ENCODE measurements at regions not wholly inside any gene's neighbourhood (a gene's known extent, or its start where the extent isn't known, plus 50 kb on each side); places are given as distances from the start of the nearest gene placed in this dataset.
A peak's percentile ranks its signal among the peaks of the same experiment; 100 is the strongest.

DNA sequence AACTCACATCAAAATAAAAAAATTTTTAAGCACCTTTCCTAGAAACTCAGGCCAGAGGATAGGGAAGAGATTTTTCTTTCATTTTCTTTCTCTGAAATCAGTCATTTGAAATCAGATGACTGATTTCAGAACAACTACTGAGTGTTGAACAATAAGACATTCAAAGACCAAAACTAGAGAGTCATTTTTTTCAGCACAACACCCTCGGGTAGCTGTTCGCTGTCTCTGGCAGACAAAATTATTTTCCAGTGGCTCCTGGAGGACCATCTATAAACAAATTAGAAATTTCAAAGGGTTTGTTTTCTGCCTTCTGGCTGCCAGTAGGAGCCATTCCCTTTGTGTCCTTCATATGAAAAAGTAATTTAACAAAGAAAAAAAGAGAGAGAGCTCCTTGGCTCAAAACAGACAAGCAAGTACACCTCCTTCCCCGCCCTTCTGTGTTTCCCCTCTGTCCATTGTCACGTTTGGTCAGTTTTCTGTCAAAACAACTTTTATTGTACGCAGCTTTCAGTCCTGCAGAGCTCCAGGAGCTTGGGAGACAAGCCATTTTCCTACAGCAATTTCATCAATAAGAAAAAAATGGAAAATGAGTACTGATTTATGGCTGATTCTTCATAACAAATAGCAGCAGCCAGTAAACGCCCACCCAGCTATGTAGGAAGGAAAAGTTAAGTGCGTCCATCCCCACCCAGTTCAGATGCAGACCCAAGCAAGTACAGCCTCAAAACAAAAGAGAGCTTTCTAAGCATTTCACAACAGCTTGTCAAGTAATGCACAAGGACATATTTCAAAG is 405.2 kb downstream of the ZNF608 start:
- no peak overlapping the region for H2AFZ ChIP-seq (ENCODE audit: low read length)
- no peaks in the 10 kb centered on the region for H4K20me1 ChIP-seq (ENCODE audit: control insufficient read depth, extremely low read depth, insufficient read depth, low read length)
- TF ChIP-seq, protein P1, sequence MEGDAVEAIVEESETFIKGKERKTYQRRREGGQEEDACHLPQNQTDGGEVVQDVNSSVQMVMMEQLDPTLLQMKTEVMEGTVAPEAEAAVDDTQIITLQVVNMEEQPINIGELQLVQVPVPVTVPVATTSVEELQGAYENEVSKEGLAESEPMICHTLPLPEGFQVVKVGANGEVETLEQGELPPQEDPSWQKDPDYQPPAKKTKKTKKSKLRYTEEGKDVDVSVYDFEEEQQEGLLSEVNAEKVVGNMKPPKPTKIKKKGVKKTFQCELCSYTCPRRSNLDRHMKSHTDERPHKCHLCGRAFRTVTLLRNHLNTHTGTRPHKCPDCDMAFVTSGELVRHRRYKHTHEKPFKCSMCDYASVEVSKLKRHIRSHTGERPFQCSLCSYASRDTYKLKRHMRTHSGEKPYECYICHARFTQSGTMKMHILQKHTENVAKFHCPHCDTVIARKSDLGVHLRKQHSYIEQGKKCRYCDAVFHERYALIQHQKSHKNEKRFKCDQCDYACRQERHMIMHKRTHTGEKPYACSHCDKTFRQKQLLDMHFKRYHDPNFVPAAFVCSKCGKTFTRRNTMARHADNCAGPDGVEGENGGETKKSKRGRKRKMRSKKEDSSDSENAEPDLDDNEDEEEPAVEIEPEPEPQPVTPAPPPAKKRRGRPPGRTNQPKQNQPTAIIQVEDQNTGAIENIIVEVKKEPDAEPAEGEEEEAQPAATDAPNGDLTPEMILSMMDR (conservative IDR thresholded peaks at IDR 0.05 in 1 of 2, IDR thresholded peaks at IDR 0.05 in 1 of 2; ENCODE audit: low read depth in 1 of 2, low read length in 2 of 2) = no peak
- TF ChIP-seq EZH2 (IDR thresholded peaks at IDR 0.05; ENCODE audit: low read length, missing control alignments) = no peak
- H3K27me3 ChIP-seq (ENCODE audit: control insufficient read depth, insufficient read depth, low read length) = no peaks in the 10 kb centered on the region
- peak in 1 of 2 donors; percentile 1 for DNase-seq (ENCODE audit: low read depth in 2 of 2)
- no peaks in the 10 kb centered on the region for H3K36me3 ChIP-seq (ENCODE audit: control insufficient read depth, insufficient read depth, low read length)
- no peak overlapping the region for H3K9ac ChIP-seq (ENCODE audit: insufficient read depth, low read length)
- no peaks in the 10 kb centered on the region for H3K9me3 ChIP-seq (ENCODE audit: control insufficient read depth, insufficient read depth, low read depth, low read length)
- H3K27ac ChIP-seq (ENCODE audit: insufficient read depth, low read length) = no peak overlapping the region
- no peak overlapping the region for H3K4me2 ChIP-seq (ENCODE audit: extremely low read depth, insufficient read depth, low read length)
- H3K4me3 ChIP-seq (replicated peaks in 1 of 4; ENCODE audit: control extremely low read depth in 1 of 4, insufficient read depth in 1 of 4, low read depth in 3 of 4, low read length in 4 of 4) = no peak overlapping the region
- H3K79me2 ChIP-seq (ENCODE audit: control insufficient read depth, insufficient read depth, low read length) = no peaks in the 10 kb centered on the region
- peaks cover 10% of the 10 kb centered on the region for H3K4me1 ChIP-seq (ENCODE audit: control insufficient read depth, extremely low read depth, insufficient read depth, low read length)

DNA sequence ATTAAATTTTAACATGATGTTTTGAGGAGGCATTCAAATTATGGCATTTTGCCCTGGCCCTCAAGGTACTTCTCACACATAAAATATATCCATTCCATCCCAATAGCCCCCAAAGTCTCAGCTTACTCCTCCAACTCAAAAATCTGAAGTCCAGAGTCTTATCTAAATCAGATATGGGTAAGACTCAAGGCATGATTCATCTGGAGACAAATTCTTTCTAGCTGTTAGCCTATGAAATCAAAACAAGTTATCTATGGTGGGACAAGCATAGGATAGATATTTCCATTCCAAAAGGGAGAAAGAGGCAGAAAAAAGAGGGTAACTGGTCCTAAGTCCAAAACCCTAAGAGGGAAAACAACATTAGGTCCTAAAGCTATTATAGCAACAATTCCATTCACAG is 408.4 kb downstream of the ZNF608 start:
- Histone ChIP-seq H3K4me1 (ENCODE audit: control insufficient read depth, extremely low read depth, insufficient read depth, low read length) (peaks cover 4% of the 10 kb centered on the region), H2AFZ (ENCODE audit: low read length) (no peak overlapping the region), H3K27me3 (ENCODE audit: control insufficient read depth, insufficient read depth, low read length) (no peaks in the 10 kb centered on the region), H3K79me2 (ENCODE audit: control insufficient read depth, insufficient read depth, low read length) (no peaks in the 10 kb centered on the region), H3K9ac (ENCODE audit: insufficient read depth, low read length) (no peak overlapping the region), H3K36me3 (ENCODE audit: control insufficient read depth, insufficient read depth, low read length) (no peaks in the 10 kb centered on the region), H3K4me2 (ENCODE audit: extremely low read depth, insufficient read depth, low read length) (no peak overlapping the region), H4K20me1 (ENCODE audit: control insufficient read depth, extremely low read depth, insufficient read depth, low read length) (no peaks in the 10 kb centered on the region), H3K4me3 (replicated peaks in 1 of 4; ENCODE audit: control extremely low read depth in 1 of 4, insufficient read depth in 1 of 4, low read depth in 3 of 4, low read length in 4 of 4) (no peak overlapping the region), H3K9me3 (ENCODE audit: control insufficient read depth, insufficient read depth, low read depth, low read length) (no peaks in the 10 kb centered on the region), H3K27ac (ENCODE audit: insufficient read depth, low read length) (no peak overlapping the region)
- no peak for TF ChIP-seq EZH2 (IDR thresholded peaks at IDR 0.05; ENCODE audit: low read length, missing control alignments)
- TF ChIP-seq, protein P1 (conservative IDR thresholded peaks at IDR 0.05 in 1 of 2, IDR thresholded peaks at IDR 0.05 in 1 of 2; ENCODE audit: low read depth in 1 of 2, low read length in 2 of 2) = no peak
- DNase-seq (ENCODE audit: low read depth in 2 of 2) = peak; percentile 6 to 82

DNA sequence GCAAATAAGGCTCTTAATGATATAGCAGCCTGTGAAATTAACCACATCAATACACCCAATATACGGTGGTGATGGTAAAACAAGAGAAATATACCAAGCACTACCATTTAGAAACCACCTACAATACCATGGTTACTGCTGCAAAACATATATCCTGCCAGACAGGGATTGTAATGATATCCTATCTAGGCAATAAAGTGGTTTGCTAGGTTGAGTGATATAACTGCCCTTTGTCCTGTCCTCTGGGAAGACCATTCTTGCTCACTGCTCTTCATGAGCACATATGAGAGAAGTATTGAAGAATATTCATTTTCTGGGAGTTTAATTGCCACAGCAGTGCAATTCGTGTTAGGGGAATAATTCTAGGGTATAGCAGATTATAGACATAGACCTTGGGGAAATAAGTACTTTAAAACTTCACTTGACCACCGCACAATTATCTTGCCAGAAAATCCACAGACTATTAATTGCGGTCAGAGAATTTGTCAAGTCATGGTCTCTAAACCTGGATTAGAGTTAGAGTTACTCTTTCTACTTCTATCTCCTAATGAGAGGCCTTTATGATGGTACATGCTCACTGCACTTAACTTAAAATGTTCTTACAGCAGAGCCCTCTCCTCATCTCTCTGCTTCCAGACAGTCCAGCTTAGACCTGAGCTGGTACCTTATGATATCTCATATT is 413.0 kb downstream of the ZNF608 start:
- Histone ChIP-seq H3K4me1 (ENCODE audit: control insufficient read depth, extremely low read depth, insufficient read depth, low read length) (no peaks in the 10 kb centered on the region), H3K79me2 (ENCODE audit: control insufficient read depth, insufficient read depth, low read length) (no peaks in the 10 kb centered on the region), H4K20me1 (ENCODE audit: control insufficient read depth, extremely low read depth, insufficient read depth, low read length) (no peaks in the 10 kb centered on the region), H3K36me3 (ENCODE audit: control insufficient read depth, insufficient read depth, low read length) (no peaks in the 10 kb centered on the region), H2AFZ (ENCODE audit: low read length) (no peak overlapping the region), H3K4me3 (replicated peaks in 1 of 4; ENCODE audit: control extremely low read depth in 1 of 4, insufficient read depth in 1 of 4, low read depth in 3 of 4, low read length in 4 of 4) (no peak overlapping the region), H3K9ac (ENCODE audit: insufficient read depth, low read length) (no peak overlapping the region), H3K9me3 (ENCODE audit: control insufficient read depth, insufficient read depth, low read depth, low read length) (no peaks in the 10 kb centered on the region), H3K27me3 (ENCODE audit: control insufficient read depth, insufficient read depth, low read length) (no peaks in the 10 kb centered on the region), H3K4me2 (ENCODE audit: extremely low read depth, insufficient read depth, low read length) (no peak overlapping the region), H3K27ac (ENCODE audit: insufficient read depth, low read length) (no peak overlapping the region)
- no peak for TF ChIP-seq EZH2 (IDR thresholded peaks at IDR 0.05; ENCODE audit: low read length, missing control alignments)
- TF ChIP-seq, protein P1 (conservative IDR thresholded peaks at IDR 0.05 in 1 of 2, IDR thresholded peaks at IDR 0.05 in 1 of 2; ENCODE audit: low read depth in 1 of 2, low read length in 2 of 2) = no peak
- no peak for DNase-seq (ENCODE audit: low read depth in 2 of 2)

Measured in fibroblast of lung (primary cell).